ENCODE measurements at regions not wholly inside any gene's neighbourhood (a gene's known extent, or its start where the extent isn't known, plus 50 kb on each side); places are given as distances from the start of the nearest gene placed in this dataset.

DNA sequence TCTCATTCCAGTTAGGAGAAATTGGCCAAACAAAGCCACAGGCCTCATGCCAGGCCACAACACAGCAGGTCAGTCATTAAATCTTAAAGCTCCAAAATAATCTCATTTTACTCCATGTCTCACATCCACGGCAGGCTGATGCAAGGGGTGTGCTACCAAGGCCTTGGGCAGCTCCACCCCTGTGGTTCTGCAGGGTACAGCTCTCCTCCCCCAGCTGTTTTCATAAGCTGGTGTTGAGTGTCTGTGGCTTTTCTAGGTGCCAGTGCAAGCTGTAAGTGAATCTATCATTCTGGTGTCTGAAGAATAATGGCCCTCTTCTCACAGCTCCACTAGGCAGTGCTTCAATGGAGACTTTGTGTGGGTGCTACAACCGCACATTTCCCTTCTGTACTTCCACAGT, 949.2 kb downstream of the TECRL start:
- no peak for DNase-seq

DNA sequence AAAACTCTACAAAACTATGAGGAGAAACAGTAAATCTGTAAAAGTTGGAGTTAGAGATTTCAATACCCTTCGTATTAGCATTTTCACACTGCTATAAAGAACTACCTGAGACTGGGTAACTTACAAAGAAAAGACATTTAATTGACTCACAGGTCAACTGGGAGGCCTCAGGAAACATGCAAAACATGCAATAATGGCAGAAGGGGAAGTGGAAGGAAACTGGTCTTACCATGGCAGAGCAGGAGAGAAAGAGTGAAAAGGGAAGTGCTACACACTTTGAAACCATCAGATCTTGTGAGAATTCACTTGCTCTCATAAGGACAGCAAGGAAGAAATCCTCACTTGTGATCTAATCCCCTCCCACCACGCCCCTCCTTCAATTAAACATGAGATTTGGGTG, 949.9 kb downstream of the TECRL start:
- DNase-seq, result no peak

DNA sequence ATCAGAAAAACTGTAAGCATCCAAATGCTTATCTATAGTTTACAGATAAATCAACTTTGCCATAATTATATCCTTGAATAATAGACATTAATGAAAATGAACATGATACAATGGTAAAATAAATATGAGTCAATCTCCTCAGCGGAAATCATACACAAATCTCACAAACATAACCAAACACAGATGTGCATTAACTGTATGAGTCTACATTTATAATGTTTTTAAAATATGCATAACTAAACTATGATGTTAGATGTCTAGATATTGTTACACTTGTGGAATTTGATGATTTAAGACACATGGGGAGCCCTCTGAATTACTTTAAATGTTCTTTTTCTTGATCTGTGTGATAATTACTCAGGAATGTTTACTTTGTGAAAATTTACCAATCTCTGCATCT, 951.2 kb downstream of the TECRL start:
- no peak for DNase-seq

DNA sequence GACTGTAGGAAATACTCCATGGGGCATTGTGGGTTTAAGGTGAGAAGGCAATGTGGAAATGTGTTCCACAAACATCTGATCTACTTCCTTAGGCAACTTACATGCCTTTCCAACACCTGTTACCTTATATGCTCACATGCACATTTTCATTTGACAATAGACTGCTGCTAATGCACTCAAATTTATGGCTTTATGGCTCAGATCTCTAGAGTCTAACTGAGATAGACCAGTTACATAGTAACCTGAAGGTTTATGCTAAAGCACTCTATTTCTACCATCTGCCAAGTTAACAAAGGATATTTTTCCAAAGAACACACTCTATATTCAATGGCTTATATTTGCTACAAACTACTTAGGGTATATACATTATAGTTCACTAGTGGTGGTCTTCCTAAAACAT, 969.0 kb downstream of the TECRL start:
- no peak for DNase-seq

DNA sequence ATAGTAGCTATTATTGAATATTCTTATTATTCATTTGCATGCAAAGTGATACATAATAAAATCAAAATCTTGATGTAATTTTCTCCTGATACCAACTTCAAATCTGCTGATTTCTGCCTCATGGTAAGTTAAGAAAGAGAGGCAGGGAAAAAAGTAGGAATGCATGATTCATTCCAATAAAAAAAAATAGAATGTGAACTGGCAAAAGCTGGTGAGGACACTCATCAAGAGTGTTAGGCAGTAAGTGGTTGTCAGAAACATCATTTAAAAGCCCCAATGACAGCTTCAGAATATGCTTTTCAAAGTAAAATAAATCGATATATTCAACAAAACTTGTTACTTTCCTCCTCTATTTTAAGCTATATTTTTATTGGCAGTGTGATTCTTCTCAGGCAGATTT, 979.1 kb downstream of the TECRL start:
- DNase-seq, result no peak

DNA sequence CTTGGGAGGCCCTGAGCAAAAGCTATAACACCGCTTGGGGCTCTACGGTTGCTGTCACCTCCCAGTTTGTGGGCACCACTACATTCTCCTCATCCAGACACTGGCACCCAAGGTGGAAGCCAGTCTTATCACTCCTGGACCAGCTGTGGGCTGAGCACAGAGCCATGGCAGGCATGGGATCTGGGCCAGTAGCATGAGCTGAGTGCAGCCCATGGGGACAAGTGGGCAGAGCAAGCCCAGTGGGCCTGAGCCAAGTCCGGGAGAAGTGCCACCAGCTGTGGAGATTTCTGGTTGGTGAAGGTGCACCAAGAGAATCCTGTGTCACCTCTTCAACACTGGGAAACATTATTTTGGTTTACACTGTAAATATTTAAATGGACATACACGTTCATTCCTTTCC, 1013.0 kb downstream of the TECRL start:
- DNase-seq, result no peak

DNA sequence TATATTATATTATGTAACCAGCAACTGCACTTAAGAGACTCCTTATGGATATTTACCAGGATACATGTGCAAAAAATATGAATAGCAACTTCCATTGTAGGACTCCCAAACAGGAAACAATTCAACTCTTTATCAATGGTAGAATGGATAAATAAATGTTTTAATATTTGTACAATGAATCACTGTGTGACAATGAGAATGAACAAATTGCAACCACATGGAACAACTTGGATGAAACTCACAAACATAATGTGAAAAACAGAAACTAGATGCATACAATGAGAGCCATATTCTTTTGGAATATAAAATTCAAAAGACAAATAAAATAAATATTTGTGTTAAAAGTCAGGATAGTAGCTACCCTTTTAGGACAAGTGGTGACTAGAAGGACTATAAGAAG, 1015.7 kb downstream of the TECRL start:
- no peak for DNase-seq

DNA sequence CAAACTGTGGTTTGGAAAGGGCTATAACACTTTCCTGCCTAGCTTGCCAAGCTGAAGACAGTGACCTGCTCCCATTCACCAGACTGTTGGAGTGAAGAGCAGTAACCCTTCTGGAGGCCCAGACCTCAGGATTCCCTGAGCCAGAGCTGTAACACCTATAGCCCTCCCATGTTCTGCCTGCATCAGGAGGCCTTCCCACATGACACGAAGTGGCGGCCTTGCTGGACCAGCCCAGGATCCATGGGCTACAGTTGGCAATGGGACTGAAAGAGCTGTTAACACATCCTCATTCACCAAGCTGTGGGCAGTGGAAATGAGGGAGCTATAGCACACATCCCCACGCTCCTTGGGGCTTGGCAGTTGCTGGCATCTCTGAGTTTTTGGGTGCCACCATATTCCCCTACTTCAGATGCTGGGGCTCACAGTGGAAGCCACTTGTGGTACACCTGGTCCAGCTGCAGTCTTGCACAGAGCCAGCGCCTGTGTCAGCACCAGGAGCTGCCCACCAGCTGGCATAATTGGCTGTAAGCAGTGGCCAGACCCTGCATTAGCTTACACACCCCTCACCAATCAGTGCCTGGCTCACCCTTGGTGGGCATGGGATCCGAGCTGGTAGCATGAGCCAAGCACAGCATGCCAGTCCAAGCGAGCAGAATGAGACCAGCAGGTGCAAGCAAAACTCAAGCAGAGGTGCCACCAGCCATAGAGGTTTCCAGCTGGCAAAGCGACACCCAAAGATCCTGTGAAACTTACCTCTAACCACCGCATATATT, 1029.3 kb downstream of the TECRL start:
- DNase-seq, result no peak

DNA sequence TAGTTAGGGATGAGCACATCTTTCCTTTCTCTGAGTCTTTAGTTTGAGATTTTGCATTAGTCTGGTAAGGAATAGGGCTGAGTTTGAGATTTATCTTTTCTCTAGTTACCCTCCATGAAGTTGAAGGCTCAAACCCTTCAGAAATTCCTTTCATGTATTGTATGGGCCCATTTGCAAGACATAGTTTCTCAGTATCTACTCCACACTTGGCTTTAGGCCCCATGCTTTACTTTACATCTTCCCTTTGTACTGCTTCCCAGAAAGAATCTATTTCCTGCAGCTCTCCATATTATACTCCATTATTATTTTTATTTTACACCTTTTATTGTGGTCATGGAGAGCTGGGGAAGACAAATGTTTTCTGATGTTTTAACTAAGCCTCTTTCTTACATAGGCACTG, 1038.2 kb downstream of the TECRL start:
- no peak for DNase-seq

DNA sequence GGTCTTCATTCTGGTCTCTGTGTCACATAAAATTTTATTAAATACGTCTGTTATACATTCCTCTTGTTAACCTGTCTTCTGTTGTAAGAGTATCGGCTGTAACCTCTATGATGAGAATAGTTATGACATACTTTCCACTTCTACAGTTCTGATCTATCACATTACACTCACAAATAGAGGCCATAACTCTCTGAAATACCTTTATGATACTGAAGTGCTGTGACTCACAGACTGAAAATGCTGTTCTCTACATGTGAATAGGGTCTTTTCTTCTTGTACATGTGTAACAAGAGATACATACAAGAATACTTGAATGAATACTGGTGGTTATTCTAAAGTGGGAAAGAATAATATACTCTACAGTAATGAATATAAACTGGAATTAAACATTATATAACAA, 1047.6 kb downstream of the TECRL start:
- DNase-seq, result no peak

DNA sequence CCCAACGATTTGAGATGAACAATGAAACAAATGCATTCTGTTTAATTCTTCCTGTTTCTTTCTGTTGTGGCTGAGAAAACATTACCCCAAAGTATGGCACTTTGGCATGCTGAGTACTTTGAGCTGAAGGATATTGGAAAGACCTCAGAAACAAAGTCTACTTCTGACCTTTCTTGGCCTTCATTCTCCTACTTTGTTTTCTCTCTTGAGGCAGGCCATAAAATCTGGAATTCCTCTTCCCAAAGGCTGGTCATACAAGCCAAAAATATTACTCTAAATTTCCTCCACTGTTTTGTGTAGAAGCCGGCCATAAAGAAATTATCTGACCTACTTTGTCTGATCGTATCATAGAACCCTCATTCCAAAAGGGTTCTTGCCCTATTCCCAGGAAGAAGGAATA, 1048.2 kb downstream of the TECRL start:
- no peak for DNase-seq

DNA sequence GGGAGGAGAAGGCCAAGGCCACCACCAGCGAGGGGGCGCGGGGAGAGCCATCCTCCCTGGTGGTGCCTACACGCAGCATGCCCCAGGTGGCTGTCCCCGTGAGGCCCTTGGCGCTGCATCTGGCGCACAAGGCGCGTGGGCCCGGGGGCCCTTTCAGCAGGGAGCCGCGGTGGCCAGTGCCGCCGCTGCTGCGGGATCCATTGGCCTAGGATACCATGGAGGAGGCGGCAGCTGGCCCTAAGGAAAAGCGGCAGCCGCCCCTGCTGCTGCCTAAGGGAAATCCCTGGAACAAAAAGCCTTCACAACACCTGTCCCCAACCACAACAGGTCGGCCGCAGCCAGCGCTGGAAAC, 1059.6 kb downstream of the TECRL start:
- no peak for DNase-seq

DNA sequence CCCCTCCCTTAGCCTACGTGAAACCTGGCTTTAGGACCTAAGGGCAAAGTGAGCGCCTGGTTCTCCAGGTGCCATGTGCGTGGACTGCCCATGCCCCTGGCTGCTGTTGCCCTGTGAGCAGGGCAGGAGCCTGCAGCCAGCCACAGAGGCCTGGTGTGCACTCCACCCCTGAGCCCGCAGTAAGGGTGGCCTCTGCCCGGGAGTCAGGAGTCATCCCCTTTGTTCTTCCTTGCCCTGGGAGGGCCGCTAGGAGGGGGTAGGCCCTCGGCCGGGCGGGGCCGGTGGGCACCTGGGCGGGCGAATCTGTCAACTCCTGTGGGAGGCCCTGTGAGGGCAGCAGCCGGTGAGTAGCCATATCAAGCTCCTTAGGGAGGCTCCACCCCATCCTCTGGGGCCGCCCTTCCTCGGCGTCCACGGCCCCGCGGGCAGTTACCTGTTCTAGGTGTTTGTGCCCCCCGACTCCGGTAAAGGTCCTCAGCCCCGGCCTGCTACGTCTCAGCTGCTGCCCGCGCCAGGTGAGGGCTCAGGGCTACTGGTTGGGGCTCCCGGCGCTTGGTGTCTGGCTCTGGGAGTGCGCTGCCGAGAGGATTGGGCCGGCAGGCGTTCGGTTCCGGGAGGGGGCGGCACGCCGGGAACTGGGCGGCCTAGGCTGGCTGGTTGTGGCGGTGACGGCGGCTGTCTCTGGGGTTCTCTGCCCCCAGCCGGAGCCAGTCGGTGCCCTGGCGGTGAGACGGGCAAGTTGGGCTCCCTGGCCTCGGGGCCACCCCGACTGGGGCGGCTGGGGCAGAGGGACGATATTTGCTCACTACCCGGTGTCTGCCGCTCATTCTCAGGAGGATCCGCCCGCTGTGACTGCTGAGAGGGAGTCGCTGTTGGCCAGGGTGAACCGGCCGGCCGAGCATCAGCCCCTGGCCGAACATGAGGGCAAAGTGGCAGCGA, 1060.2 kb downstream of the TECRL start:
- no peak for DNase-seq

DNA sequence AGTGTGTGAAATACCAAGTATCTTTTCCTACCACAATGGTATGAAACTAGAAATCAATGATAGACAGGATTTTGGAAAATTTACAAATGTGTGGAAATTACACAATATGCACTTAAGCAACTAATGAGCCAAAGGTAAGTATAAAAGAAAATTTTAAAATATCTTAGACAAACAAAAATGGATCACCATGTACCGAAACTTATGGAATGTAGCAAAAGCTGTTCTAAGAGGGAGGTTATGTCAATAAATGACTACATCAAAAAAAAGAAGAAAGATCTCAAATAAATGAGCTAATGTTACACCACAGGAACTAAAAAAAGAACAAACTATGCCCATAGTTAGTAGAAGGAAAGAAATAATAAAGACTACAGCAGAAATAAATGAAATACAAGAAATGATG, 1084.1 kb downstream of the TECRL start:
- DNase-seq, result no peak

DNA sequence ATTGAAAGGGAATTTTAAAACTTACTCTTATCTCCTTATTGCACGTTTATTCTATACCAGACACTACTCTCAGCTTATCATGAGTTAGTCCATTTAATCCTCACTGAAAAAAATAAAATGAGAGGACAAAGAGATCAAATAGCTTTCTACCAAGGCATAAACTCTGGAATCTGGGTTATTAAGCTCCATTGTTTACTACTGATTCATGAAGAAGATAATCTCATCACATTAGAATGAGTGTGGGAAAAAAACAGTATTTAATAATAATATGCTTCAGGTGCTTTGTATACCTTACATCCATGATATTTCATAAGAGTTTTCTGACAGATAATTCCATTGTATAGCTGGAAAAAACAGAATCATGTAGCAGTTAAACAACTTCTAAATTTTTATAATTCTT, 1092.6 kb downstream of the TECRL start:
- no peak for DNase-seq

DNA sequence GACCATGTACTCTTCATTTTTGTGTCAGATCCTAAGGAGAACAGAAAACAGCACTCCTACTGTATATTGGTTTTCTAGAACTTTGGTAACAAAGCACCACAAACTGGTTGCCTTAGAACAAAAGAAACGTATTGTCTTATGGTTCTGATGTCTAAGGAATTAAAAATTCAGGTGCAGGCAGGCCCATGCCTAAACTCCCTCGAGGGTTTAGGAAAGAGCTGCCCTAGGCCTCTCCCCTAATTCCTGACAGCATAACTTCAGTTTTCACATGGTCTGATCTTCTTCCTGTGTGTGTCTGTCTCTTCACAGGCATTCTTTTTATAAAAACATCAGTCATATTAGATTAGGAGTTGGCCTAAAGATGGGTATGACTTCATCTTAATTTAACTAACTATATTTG, 1093.6 kb downstream of the TECRL start:
- no peak for DNase-seq

DNA sequence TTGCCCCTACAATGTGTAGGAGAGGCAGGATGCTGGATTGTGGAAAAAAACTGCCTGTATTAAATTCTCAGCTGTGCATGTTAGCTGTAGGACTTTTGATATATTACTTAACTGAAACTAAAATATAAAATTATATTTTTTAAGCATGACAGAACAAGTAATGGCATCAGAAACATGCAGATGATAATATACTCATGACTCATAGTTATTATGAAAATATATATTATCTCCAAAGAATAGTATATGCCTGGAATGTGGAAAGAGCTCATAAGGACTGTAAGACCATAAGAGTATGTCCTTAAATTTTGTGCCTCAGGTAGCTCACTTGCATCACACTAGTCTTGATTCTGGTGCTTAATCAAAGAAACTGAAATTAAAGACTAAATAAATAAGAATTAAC, 1100.6 kb downstream of the TECRL start:
- DNase-seq, result no peak

DNA sequence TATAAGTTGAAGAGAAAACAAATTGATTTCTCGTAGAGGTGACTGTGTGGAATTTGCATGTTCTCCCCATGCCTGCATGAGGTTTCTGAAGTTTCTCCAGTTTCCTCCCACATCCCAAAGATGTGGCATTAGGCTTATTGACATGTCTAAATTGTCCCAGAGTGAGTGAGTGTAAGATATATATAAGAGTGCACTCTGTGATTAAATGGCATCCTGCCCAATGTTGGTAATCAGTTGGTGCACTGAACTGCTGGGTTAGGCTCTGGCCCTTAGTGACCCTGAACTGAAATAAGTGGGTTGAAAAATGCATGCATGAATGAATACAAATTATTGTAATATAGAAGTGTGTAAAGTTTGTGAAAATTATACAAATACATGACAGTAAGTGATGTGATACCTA, 1106.5 kb downstream of the TECRL start:
- no peak for DNase-seq

DNA sequence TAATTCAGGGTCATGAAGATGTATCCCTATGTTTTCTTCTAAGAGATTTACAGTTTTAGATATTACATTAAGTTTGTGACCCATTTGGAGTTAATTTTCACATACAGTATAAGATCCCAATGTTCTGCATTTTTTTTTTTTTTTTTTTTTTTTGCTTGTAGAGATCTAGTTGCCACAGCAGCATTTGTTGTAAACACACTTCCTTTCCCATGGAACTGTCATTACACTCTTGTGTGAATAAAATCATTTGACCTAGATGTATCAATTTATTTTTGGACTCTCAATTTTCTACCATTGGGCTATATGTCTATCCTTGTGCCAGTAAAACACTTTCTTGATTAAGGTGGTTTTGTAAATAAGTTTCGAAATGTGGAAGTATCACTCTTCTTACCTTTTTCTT, 1107.2 kb downstream of the TECRL start:
- no peak for DNase-seq

DNA sequence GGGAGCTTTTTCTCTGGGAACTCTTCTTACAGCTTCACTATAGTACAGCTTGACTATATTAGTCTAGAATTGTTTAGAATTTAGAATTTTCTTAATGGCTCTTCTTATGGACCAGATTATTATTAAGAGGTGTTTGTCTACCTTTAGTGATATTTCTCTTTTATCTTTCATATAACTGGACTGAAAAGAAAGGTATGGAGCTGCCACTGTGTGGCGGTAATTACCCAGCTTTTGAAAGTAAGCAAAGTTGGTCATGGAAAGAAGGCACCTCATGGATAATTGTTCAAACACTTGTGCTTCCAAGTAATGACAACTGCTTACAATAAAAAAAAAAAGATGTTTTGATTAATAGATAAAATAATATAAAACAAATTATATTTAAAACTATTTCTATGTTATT, 1112.5 kb downstream of the TECRL start:
- DNase-seq, result no peak

DNA sequence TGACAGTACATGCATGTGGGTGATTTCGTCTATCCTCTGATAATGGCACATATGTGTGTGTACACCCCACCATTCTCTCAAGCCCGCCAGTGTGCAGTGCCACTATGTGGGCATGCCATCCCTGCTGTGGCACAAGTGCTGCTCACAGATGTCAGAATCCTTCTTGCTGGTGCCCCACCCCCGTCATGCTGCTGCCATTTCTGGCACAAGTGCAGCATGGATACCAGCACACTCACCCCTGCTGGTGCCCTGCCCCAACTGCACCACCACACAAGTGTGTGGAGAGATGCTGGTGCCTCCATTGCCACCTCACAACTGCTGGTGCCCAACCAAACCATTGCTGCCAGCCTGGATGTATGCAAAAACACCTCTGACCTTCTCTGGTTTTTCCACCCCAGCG, 1133.8 kb downstream of the TECRL start:
- DNase-seq, result no peak

DNA sequence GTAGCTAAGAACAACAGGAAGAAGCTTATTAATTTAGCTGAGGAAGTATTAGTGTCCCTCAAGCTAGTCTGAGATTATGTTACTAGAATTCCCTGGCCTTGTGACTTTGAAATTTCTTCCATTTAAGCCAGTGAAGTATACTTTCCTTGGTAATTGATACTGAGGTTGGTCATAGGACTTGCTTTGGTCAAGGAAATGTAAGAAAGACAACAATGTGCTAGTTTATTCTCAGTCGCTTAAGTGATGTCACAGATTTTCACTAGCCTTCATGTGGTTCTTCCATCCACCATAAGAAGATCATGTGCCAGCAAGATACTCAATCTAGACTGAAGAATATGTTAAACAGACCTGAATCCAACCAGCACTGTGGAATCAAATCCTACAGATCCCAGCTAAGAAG, 1140.1 kb downstream of the TECRL start:
- no peak for DNase-seq

DNA sequence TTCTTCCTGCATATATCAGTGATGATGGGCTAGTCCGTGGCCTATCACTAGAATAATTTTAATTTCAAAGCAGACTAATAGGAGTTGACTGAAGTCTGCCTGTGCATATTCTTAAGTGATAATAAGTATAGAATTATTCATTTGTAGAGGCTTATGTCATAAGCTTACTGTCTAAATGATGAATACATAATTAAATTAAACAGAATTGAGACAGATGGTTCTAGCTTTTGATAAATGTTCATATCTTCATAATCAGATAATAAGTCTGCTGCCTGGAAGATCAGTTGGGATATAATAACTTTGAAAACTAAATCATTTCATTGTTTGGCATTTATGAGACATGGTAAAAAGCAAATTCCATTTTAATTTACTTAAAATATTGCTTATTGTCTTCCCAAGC, 1175.6 kb downstream of the TECRL start:
- no peak for DNase-seq

DNA sequence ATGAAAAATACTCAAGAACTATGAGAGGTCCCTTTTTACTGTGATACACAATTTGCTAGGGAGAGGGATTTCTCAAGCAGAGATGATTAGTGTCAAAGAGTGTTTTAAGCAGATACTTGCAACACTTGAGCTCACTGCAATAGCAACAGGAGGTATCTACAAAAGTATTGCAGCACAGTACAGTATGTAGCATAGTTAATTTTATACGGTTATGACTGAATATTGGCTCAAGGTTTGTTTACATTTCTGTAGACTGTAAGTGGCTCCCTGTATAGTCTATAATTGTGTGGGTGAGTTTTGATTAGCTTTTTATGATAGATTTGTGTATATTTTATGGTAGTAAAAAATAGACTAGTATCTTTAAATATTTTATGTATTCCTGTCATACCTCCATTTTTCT, 1177.2 kb downstream of the TECRL start:
- DNase-seq, result no peak

DNA sequence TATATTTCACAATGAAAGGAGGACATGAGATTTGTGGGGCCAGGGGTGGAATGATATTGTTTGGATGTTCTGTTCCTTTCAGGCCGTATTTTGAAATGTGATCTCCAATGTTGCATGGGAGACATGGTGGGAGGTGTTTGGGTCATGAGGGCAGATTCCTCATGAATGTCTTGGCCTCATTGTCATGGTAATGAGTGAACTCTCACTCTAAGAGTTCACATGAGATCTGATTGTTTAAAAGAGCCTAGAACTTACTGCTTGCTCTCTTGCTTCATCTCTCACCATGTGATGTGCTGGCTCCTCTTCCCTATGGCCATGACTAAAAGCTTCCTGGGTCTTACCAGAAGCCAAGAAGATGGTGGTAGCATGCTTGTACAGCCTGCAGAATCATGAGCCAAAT, 1183.0 kb downstream of the TECRL start:
- no peak for DNase-seq

Data from activated T-cell treated with anti-CD3 and anti-CD28 coated beads for 4 hours (primary cell).